ENCODE measurements at regions not wholly inside any gene's neighbourhood (a gene's known extent, or its start where the extent isn't known, plus 50 kb on each side); places are given as distances from the start of the nearest gene placed in this dataset.

- in situ Hi-C loops (cut with MboI; ENCODE audit: low sequenced_read_pairs, unreplicated experiment), result no loop called here
- TF ChIP-seq CTCF (IDR thresholded peaks at IDR 0.05; ENCODE audit: borderline replicate concordance, control extremely low read depth, extremely low read depth, insufficient read depth, missing control alignments), result no peak
- no peak for DNase-seq (ENCODE audit: low spot score)
These were observed 324.8 kb upstream of the MAP3K7 start for GRCh38 chr6:90911642-90912041.

GRCh38 chr6:90910893-90911292 lies 324.0 kb upstream of the MAP3K7 start:
- in situ Hi-C loops (cut with MboI; ENCODE audit: low sequenced_read_pairs, unreplicated experiment), result no loop called here
- no peak for DNase-seq (ENCODE audit: low spot score)
- TF ChIP-seq CTCF (IDR thresholded peaks at IDR 0.05; ENCODE audit: borderline replicate concordance, control extremely low read depth, extremely low read depth, insufficient read depth, missing control alignments), result no peak

- in situ Hi-C loops (cut with MboI; ENCODE audit: low sequenced_read_pairs, unreplicated experiment), result no loop called here
- TF ChIP-seq CTCF (IDR thresholded peaks at IDR 0.05; ENCODE audit: borderline replicate concordance, control extremely low read depth, extremely low read depth, insufficient read depth, missing control alignments), result no peak
- no peak for DNase-seq (ENCODE audit: low spot score)
These were observed 321.2 kb upstream of the MAP3K7 start for GRCh38 chr6:90907931-90908655.

GRCh38 chr6:90905351-90905750 lies 318.5 kb upstream of the MAP3K7 start:
- no peak for TF ChIP-seq CTCF (IDR thresholded peaks at IDR 0.05; ENCODE audit: borderline replicate concordance, control extremely low read depth, extremely low read depth, insufficient read depth, missing control alignments)
- in situ Hi-C loops (cut with MboI; ENCODE audit: low sequenced_read_pairs, unreplicated experiment), result no loop called here
- DNase-seq (ENCODE audit: low spot score), result no peak

- TF ChIP-seq CTCF (IDR thresholded peaks at IDR 0.05; ENCODE audit: borderline replicate concordance, control extremely low read depth, extremely low read depth, insufficient read depth, missing control alignments), result no peak
- in situ Hi-C loops (cut with MboI; ENCODE audit: low sequenced_read_pairs, unreplicated experiment), result no loop called here
- no peak for DNase-seq (ENCODE audit: low spot score)
These were observed 313.2 kb upstream of the MAP3K7 start for GRCh38 chr6:90900034-90900433.

GRCh38 chr6:90898763-90899162 lies 311.9 kb upstream of the MAP3K7 start:
- TF ChIP-seq CTCF (IDR thresholded peaks at IDR 0.05; ENCODE audit: borderline replicate concordance, control extremely low read depth, extremely low read depth, insufficient read depth, missing control alignments), result no peak
- in situ Hi-C loops (cut with MboI; ENCODE audit: low sequenced_read_pairs, unreplicated experiment), result no loop called here
- DNase-seq (ENCODE audit: low spot score), result no peak

Measured in GM13976 (cell line).